ENCODE measurements at regions not wholly inside any gene's neighbourhood (a gene's known extent, or its start where the extent isn't known, plus 50 kb on each side); places are given as distances from the start of the nearest gene placed in this dataset.
"Not testable (repeated sequence)": the region's sequence is repeated elsewhere in the genome, so short reads cannot be mapped to it uniquely, and the experiment has no call there.

- Histone ChIP-seq H3K36me3 (no peaks in the 10 kb centered on the region), H3K9me3 (ENCODE audit: low read depth) (no peaks in the 10 kb centered on the region), H3K4me1 (ENCODE audit: low read depth) (no peaks in the 10 kb centered on the region), H3K27ac (no peak overlapping the region), H3K27me3 (no peaks in the 10 kb centered on the region), H3K4me3 (no peak overlapping the region)
- no peak for DNase-seq (ENCODE audit: low read depth in 1 of 2, low spot score in 1 of 2)
- TF ChIP-seq CTCF (IDR thresholded peaks at IDR 0.05; ENCODE audit: low read depth, low read length) = no peak
Observed at GRCh38 chr2:47720559-47720958, 62.4 kb upstream of the MSH6 start.

- H3K36me3 ChIP-seq = no peaks in the 10 kb centered on the region
- peak in 1 of 2 donors; percentile 21 for DNase-seq (ENCODE audit: low read depth in 1 of 2, low spot score in 1 of 2)
- H3K27ac ChIP-seq = no peak overlapping the region
- no peaks in the 10 kb centered on the region for H3K4me1 ChIP-seq (ENCODE audit: low read depth)
- H3K4me3 ChIP-seq = no peak overlapping the region
- no peaks in the 10 kb centered on the region for H3K27me3 ChIP-seq
- no peaks in the 10 kb centered on the region for H3K9me3 ChIP-seq (ENCODE audit: low read depth)
- no peak for TF ChIP-seq CTCF (IDR thresholded peaks at IDR 0.05; ENCODE audit: low read depth, low read length)
Observed at GRCh38 chr2:47720036-47720435, 62.9 kb upstream of the MSH6 start.

DNA sequence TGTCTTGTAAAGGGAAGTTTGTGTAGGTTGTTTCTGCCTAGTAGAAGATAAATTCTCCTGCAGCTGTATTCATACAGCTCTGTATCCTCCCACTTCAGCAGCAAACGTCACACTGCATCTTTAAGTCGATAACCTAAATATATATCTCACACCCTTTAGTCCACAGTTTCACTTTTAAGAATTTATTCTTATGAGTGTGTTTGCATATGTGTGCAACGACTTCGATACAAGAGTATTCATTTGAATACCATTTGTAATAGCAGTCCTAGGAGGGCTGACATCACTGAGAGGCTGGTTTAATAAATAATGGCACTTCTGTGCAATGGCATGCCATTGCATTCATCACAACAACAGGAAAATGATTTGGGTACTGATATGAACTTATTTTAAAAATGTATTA is 63.8 kb upstream of the MSH6 start:
- Histone ChIP-seq H3K36me3 (no peaks in the 10 kb centered on the region), H3K27me3 (no peaks in the 10 kb centered on the region), H3K4me3 (no peak overlapping the region), H3K9me3 (ENCODE audit: low read depth) (no peaks in the 10 kb centered on the region), H3K27ac (no peak overlapping the region), H3K4me1 (ENCODE audit: low read depth) (no peaks in the 10 kb centered on the region)
- no peak for TF ChIP-seq CTCF (IDR thresholded peaks at IDR 0.05; ENCODE audit: low read depth, low read length)
- no peak for DNase-seq (ENCODE audit: low read depth in 1 of 2, low spot score in 1 of 2)

- not testable (repeated sequence) for H3K4me3 ChIP-seq; H3K27ac ChIP-seq; H3K4me1 ChIP-seq (ENCODE audit: low read depth); H3K27me3 ChIP-seq; H3K9me3 ChIP-seq (ENCODE audit: low read depth); H3K36me3 ChIP-seq
- peak in 1 of 2 donors; percentile 11 for DNase-seq (ENCODE audit: low read depth in 1 of 2, low spot score in 1 of 2)
Observed at GRCh38 chr2:47716307-47716706, 66.6 kb upstream of the MSH6 start.

GRCh38 chr2:47715552-47715951 is 67.4 kb upstream of the MSH6 start:
- no peaks in the 10 kb centered on the region for H3K36me3 ChIP-seq
- no peaks in the 10 kb centered on the region for H3K9me3 ChIP-seq (ENCODE audit: low read depth)
- TF ChIP-seq CTCF (IDR thresholded peaks at IDR 0.05; ENCODE audit: low read depth, low read length) = no peak
- H3K4me3 ChIP-seq = no peak overlapping the region
- H3K4me1 ChIP-seq (ENCODE audit: low read depth) = no peaks in the 10 kb centered on the region
- H3K27ac ChIP-seq = no peak overlapping the region
- no peak for DNase-seq (ENCODE audit: low read depth in 1 of 2, low spot score in 1 of 2)
- no peaks in the 10 kb centered on the region for H3K27me3 ChIP-seq

DNA sequence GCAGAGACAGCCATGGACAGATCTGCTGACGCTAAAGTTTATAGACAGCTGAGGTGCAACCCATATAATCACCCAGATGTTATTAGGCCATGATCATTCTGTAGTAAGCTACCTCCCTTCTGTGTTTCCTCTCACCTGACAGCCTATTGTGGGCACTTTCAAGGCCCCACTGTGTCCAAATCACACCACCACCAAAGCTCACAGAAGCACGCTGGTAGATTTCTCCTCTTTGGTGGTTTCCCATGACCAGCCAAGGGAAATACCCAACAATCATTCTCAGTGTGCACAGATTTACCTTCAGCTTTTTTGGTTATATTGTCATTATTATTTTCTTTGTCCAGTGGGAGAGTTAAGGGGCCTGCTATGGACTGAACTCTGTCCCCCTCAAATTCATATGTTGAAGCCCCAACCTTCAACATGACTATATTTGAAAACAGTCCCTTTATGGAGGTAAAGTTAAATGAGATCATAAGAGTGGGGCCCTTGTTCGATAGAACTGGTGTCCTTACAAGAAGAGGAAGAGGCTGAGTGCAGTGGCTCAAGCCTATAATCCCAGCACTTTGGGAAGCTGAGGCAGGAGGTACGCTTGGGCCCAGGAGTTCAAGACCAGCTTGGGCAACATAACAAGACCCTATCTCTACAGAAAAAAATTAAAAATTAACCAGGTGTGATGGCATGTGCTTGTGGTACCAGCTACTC is 74.0 kb upstream of the MSH6 start:
- H3K27ac ChIP-seq = no peak overlapping the region
- DNase-seq (ENCODE audit: low read depth in 1 of 2, low spot score in 1 of 2) = no peak
- H3K27me3 ChIP-seq = no peaks in the 10 kb centered on the region
- no peaks in the 10 kb centered on the region for H3K4me1 ChIP-seq (ENCODE audit: low read depth)
- H3K9me3 ChIP-seq (ENCODE audit: low read depth) = no peaks in the 10 kb centered on the region
- no peak for TF ChIP-seq CTCF (IDR thresholded peaks at IDR 0.05; ENCODE audit: low read depth, low read length)
- no peak overlapping the region for H3K4me3 ChIP-seq
- H3K36me3 ChIP-seq = no peaks in the 10 kb centered on the region

Measured in cardiac muscle cell (in vitro differentiated cells and primary cell).